Gastrocnemius medialis (tissue), 4 donors: ENCODE measurements at regions not wholly inside any gene's neighbourhood (a gene's known extent, or its start where the extent isn't known, plus 50 kb on each side); places are given as distances from the start of the nearest gene placed in this dataset.

Experiments
- ATAC-seq, 2 donors: fragments of 150-250 bp; one replicate each; pipeline ENCODE4 v1.9.1; 2016
- DNase-seq, 2 donors: peaks; one replicate each; pipeline ENCODE4 v3.0.0-alpha.2; 2019
- H3K27ac ChIP-seq, 4 donors: fragments of 200-600 bp; sonication (generic); 1 replicate in 1 of 4; 2 replicates in 3 of 4; pipeline ENCODE4 v1.5.1; 2016 to 2018; ENCODE audit warnings: mild to moderate bottlenecking in 2 of 4, moderate library complexity in 1 of 4
- H3K27me3 ChIP-seq, 3 donors: fragments of 200-600 bp; sonication (generic) in 2 of 3; 1 replicate in 1 of 3; 2 replicates in 2 of 3; pipeline versions ENCODE4 v1.5.1 to v1.6.0; 2016 to 2019; ENCODE audit warnings: mild to moderate bottlenecking in 1 of 3, moderate library complexity in 1 of 3
- H3K36me3 ChIP-seq, 2 donors: fragments of 200-600 bp; sonication (generic) in 1 of 2; one replicate each; pipeline ENCODE4 v1.5.1; 2017 to 2018
- H3K4me1 ChIP-seq, 2 donors: fragments of 200-600 bp; sonication (generic) in 1 of 2; one replicate each; pipeline ENCODE4 v1.5.1; 2016 to 2017; ENCODE audit warnings: mild to moderate bottlenecking in 2 of 2
- H3K4me3 ChIP-seq, 4 donors: fragments of 200-600 bp; sonication (generic) in 3 of 4; 1 replicate in 1 of 4; 2 replicates in 3 of 4; pipeline ENCODE4 v1.5.1; 2016 to 2019; ENCODE audit warnings: mild to moderate bottlenecking in 2 of 4
- H3K9me3 ChIP-seq, 3 donors: fragments of 200-600 bp; sonication (generic) in 2 of 3; 1 replicate in 1 of 3; 2 replicates in 2 of 3; pipeline ENCODE4 v1.5.1; 2016 to 2019
- CTCF ChIP-seq, 5 experiments: fragments of 450-650 bp in 3 of 5; fragments of 200-600 bp in 2 of 5; sonication (generic) in 2 of 5; IDR thresholded peaks in 4 of 5; conservative IDR thresholded peaks in 1 of 5; 1 replicate in 4 of 5; 2 replicates in 1 of 5; pipeline ENCODE4 v1.5.1; 2016 to 2019; ENCODE audit warnings: antibody characterized with exemption in 5 of 5, mild to moderate bottlenecking in 3 of 5, moderate library complexity in 3 of 5
- POLR2A ChIP-seq, 2 donors: fragments of 450-650 bp; IDR thresholded peaks; one replicate each; pipeline ENCODE4 v1.6.1; 2017; ENCODE audit warnings: antibody characterized with exemption in 2 of 2, mild to moderate bottlenecking in 2 of 2, moderate library complexity in 2 of 2
- in situ Hi-C, 4 donors: fragments of 200-750 bp; cut with MboI; loops; one replicate each; pipeline versions ENCODE4 v1.15.0 to v1.8.0; 2017; ENCODE audit warnings: low sequenced_read_pairs in 4 of 4
- intact Hi-C: fragments of 100-400 bp; cut with DNase I; formaldehyde crosslinking; loops from one replicate; pipeline ENCODE4 v1.15.1; 2023; ENCODE audit warnings: low total_unique reads

- ATAC-seq = peak; percentile 56 to 82
- intact Hi-C loops (no loop called here), in situ Hi-C loops (no loop called here)
- Histone ChIP-seq H3K4me1 (peaks cover 0 to 28% of the 10 kb centered on the region in 2 donors), H3K27me3 (no peaks in the 10 kb centered on the region), H3K9me3 (no peaks in the 10 kb centered on the region), H3K4me3 (no peak overlapping the region), H3K27ac (peak overlapping the region in 3 of 4 donors; percentile 56 to 63 (median 59)), H3K36me3 (no peaks in the 10 kb centered on the region)
- TF ChIP-seq POLR2A (IDR thresholded peaks at IDR 0.05) (no peak), CTCF (IDR thresholded peaks at IDR 0.05 in 4 of 5, conservative IDR thresholded peaks at IDR 0.05 in 1 of 5) (no peak)
- no peak for DNase-seq
These were observed 168.0 kb upstream of the SPRY4 start for GRCh38 chr5:142492781-142493281.

DNA sequence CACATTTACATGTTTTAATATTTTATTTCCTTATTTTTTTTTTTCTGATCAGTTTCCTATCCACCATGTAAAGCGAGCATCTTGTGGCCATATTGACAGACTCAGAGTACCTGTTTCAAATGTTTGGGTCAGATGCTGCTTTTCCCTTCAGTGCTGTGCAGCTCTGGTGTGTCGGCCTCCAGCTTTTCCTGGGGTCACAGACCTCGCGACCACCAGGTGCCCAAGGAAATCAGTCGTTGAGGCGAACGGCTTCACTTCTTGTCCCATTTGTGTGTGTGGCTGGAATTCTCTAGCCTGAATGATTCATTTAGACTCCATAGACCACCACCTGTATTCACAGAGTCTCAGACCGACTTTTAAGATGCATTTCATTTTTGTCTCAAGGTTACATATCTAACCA is 166.9 kb upstream of the SPRY4 start:
- DNase-seq (no peak), ATAC-seq (no peak)
- Histone ChIP-seq H3K27ac (peak overlapping the region; percentile 12 to 63 (median 36)), H3K27me3 (no peaks in the 10 kb centered on the region), H3K36me3 (no peaks in the 10 kb centered on the region), H3K9me3 (no peaks in the 10 kb centered on the region), H3K4me1 (peaks cover 0 to 28% of the 10 kb centered on the region in 2 donors), H3K4me3 (no peak overlapping the region)
- TF ChIP-seq POLR2A (IDR thresholded peaks at IDR 0.05) = no peak
- in situ Hi-C loops = no loop called here
- intact Hi-C loops = no loop called here

- Histone ChIP-seq H3K27me3 (no peaks in the 10 kb centered on the region), H3K27ac (peak overlapping the region; percentile 12 to 63 (median 36)), H3K4me1 (peaks cover 0 to 28% of the 10 kb centered on the region in 2 donors), H3K36me3 (no peaks in the 10 kb centered on the region), H3K9me3 (no peaks in the 10 kb centered on the region), H3K4me3 (no peak overlapping the region)
- intact Hi-C loops = no loop called here
- no peak for TF ChIP-seq CTCF (IDR thresholded peaks at IDR 0.05 in 4 of 5, conservative IDR thresholded peaks at IDR 0.05 in 1 of 5)
- no peak for TF ChIP-seq POLR2A (IDR thresholded peaks at IDR 0.05)
- ATAC-seq (no peak), DNase-seq (no peak)
- in situ Hi-C loops = no loop called here
These were observed 166.4 kb upstream of the SPRY4 start for GRCh38 chr5:142491270-142491669.

DNA sequence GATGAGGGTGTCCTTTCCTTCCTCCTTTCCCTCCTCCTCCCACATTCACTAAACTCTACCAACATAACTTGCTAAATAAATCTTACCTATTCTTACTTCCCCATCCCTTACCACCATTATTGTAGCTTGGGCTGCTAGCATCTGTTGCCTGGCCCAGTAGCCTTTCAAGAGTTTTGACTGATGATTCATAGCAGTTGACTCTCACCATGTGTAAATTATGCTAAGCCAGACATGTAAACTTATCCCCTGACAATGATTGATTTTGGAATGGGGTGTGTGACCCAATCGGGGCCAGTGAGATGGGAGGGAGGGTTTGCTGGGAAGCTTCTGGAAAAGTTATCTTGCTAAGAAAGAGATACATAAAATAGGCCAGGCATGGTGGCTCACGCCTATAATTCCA is 161.8 kb upstream of the SPRY4 start:
- Histone ChIP-seq H3K4me1 (peaks cover 0 to 9% of the 10 kb centered on the region in 2 donors), H3K4me3 (no peak overlapping the region), H3K36me3 (no peaks in the 10 kb centered on the region), H3K27ac (no peak overlapping the region), H3K9me3 (no peaks in the 10 kb centered on the region), H3K27me3 (no peaks in the 10 kb centered on the region)
- no peak for ATAC-seq
- no peak for DNase-seq
- in situ Hi-C loops = no loop called here
- intact Hi-C loops = no loop called here
- TF ChIP-seq POLR2A (IDR thresholded peaks at IDR 0.05) (no peak), CTCF (IDR thresholded peaks at IDR 0.05 in 4 of 5, conservative IDR thresholded peaks at IDR 0.05 in 1 of 5) (no peak)

DNA sequence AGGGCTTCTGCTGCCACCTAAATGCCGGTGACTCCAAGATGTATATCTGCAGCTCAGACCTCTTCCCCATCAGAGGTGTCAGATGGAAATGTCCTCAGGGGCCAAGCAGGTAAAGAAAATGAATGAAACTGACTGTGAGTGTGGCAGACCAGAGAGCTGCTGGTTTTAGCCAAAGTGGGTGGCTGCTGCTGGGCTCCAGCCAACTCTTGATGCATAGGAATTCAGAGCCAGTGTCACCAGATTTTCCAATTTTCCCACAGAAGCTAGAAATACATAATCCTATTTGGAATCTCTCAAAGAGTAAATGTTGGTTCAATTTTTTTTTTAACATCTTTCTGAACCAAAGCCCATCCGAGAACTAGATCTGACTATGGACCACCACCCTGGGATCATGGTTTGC is 161.2 kb upstream of the SPRY4 start:
- TF ChIP-seq CTCF (IDR thresholded peaks at IDR 0.05 in 4 of 5, conservative IDR thresholded peaks at IDR 0.05 in 1 of 5) (no peak), POLR2A (IDR thresholded peaks at IDR 0.05) (no peak)
- in situ Hi-C loops = no loop called here

More for the DNA sequence above, 161.2 kb upstream of the SPRY4 start:
- H3K36me3 ChIP-seq = no peaks in the 10 kb centered on the region
- H3K4me1 ChIP-seq = peaks cover 0 to 3% of the 10 kb centered on the region in 2 donors
- no peak for DNase-seq
- intact Hi-C loops = no loop called here
- H3K9me3 ChIP-seq = no peaks in the 10 kb centered on the region
- H3K4me3 ChIP-seq = no peak overlapping the region
- ATAC-seq = no peak
- H3K27ac ChIP-seq = no peak overlapping the region
- H3K27me3 ChIP-seq = no peaks in the 10 kb centered on the region
